Epithelial cell of proximal tubule (primary cell): ENCODE measurements at regions not wholly inside any gene's neighbourhood (a gene's known extent, or its start where the extent isn't known, plus 50 kb on each side); places are given as distances from the start of the nearest gene placed in this dataset.

ENCODE experiments used
- DNase-seq: peaks from one replicate; pipeline ENCODE4 v3.0.0-alpha.2; 2011; ENCODE audit warnings: low read depth
- H3K4me3 ChIP-seq: 2 replicates; pipeline ENCODE4 v1.5.1; 2011; ENCODE audit warnings: low read depth, mild to moderate bottlenecking, low read length
- TF ChIP-seq, protein P1 (sequence below): conservative IDR thresholded peaks from 2 replicates; pipeline ENCODE4 v1.5.1; 2012; ENCODE audit warnings: low read depth, mild to moderate bottlenecking, low read length

DNA sequence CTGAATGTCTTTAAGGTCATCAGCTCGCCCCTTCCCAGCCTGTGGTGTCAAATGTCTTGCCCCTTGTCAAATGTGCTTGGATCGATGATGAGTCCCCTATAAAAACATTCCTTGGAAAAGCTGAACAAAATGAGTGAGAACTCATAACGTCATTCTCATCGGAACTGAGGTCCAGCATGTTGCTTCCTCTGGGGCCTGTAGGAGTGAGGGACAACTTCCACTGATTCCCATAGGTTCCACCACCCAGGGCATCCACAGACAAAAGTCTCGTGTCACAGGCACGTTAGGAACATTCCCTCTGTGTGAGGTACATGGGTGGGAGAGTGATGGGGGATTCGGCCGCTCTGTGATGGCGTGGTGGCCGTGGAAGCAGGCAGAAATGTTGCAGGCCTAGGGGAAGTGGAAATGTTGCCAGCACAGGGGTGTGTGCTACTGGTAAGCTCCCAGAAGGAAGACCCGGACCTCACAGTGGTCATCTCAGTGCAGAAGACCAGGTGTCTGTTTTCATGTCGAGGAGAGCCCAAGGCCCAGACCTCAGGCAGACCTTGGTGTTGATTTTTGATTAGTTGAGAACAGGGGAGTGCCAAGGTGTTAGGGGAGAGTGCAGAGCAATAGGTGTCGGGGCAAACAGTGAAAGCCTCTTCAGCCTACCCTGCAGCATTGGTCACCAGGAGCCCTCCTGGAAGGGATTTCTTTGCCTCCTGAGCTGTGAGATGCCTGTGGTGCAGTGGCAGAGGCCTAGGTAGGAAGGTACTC is 96.8 kb downstream of the SNRPN start:
- TF ChIP-seq, protein P1, sequence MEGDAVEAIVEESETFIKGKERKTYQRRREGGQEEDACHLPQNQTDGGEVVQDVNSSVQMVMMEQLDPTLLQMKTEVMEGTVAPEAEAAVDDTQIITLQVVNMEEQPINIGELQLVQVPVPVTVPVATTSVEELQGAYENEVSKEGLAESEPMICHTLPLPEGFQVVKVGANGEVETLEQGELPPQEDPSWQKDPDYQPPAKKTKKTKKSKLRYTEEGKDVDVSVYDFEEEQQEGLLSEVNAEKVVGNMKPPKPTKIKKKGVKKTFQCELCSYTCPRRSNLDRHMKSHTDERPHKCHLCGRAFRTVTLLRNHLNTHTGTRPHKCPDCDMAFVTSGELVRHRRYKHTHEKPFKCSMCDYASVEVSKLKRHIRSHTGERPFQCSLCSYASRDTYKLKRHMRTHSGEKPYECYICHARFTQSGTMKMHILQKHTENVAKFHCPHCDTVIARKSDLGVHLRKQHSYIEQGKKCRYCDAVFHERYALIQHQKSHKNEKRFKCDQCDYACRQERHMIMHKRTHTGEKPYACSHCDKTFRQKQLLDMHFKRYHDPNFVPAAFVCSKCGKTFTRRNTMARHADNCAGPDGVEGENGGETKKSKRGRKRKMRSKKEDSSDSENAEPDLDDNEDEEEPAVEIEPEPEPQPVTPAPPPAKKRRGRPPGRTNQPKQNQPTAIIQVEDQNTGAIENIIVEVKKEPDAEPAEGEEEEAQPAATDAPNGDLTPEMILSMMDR, result no peak
- no peak for DNase-seq
- H3K4me3 ChIP-seq, result no peak overlapping the region

DNA sequence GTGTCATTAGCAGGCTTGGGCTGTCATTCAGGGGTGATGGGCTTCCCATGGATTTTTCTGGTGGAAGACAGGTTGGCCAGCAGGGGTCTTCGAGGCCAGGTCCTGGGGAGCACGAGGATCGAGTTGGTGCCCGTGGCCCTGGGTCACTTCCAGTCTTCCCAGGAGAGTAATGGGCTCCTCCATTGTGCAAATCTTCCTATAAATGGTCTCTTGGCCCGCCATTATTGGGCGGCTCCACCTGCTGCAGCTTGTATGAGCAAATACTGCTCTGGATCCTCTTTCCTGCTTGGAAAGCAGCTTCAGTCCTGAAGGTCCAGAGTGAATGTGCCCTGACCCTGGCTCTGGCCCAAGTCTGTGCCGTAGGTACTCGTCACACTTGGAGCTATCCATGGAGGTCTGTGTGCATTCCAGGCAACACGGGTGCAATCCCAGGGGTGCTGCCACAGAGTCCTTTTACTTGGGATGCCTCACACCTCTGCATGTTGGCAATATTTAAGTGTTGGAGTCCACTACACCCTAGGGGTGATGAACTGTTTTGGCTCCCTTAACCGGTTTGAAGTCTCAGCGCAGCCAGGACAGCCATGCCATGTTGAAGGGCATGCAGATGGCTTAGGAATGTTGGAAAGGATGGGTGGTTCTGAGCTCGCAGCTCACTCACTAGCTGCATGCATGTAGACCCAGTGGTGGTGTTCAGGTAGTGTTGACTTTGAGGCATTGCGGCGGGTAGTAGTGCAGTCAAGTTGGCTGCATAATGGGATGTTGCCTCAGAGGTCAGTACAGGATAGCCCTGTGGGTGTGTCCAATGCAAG is 97.6 kb downstream of the SNRPN start:
- no peak overlapping the region for H3K4me3 ChIP-seq
- TF ChIP-seq, protein P1, result no peak
- DNase-seq, result no peak

DNA sequence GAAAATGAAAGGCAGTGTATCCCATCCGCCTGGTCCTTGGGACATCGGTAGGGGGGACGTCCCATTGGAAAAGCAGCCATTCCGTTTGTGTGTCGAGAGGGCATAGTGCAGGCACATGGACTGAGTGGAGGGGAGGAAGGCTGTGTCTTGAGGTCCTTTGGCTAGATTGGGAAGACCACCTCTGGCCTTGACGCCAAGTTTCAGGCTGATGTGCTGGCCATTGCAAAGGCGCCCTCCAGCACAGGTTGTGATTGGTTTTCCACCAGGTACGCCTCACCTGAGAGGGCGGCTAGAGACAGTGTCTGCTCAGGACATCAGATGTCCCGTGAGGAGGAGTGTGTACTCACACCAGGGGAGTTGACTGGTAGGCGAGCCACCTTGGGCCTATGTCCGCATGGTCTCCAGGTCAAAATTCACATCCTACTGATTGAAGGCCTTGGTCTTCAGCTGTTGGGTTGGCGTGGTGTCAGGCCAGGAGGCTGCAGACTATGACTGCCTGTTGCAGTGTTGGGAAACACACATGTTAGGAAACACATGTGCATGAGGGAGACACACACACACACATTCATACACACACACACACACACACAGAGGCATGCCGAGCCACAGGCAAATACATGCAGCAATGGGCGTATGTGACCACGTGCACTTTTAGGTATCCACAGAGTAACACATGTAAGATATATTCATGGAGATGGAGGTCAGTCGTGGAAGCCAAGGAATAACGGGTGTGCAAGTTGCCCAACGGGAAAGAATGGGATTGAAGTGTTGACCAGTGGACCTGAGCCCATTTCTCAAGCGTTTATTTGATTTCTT is 98.4 kb downstream of the SNRPN start:
- DNase-seq, result no peak
- TF ChIP-seq, protein P1, result no peak

DNA sequence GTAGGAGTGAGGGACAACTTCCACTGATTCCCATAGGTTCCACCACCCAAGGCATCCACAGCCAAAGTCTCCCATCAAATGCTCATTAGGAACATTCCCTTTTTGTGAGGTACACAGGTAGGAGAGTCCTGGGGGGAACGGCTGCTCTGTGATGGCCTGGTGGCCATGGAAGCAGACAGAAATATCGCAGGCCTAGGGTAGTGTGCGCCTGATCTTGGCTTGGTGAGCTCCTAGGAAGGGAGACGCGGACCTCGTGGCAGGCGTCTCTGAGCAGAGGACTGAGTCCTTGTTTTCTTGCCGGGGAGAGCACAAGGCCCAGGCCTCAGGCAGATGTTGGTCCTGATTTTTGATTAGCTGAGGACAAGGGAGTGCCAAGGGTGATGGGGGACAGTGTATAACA is 99.5 kb downstream of the SNRPN start:
- no peak for DNase-seq
- H3K4me3 ChIP-seq, result no peak overlapping the region
- TF ChIP-seq, protein P1, result no peak

More for the DNA sequence above, 98.4 kb downstream of the SNRPN start:
- no peak overlapping the region for H3K4me3 ChIP-seq

DNA sequence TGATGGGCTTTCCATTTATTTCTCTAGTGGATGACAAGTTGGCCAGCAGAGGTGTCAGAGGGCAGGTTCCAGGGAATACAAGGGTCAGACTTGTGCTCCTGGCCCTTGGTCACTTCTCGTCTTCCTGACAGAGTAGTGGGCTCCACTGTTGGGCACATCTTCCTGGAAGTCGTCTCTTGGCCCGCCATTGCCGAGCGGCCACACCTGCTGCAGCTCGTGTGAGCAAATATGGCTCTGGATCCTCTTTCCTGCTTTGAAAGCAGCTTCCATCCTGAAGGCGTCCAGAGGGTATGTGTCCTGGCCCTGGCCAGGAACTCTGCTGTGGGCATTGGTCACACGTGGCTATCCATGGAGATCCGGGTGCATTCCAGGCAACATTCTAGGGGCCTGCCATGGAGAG is 100.2 kb downstream of the SNRPN start:
- no peak for DNase-seq
- TF ChIP-seq, protein P1, result no peak
- H3K4me3 ChIP-seq, result no peak overlapping the region

DNA sequence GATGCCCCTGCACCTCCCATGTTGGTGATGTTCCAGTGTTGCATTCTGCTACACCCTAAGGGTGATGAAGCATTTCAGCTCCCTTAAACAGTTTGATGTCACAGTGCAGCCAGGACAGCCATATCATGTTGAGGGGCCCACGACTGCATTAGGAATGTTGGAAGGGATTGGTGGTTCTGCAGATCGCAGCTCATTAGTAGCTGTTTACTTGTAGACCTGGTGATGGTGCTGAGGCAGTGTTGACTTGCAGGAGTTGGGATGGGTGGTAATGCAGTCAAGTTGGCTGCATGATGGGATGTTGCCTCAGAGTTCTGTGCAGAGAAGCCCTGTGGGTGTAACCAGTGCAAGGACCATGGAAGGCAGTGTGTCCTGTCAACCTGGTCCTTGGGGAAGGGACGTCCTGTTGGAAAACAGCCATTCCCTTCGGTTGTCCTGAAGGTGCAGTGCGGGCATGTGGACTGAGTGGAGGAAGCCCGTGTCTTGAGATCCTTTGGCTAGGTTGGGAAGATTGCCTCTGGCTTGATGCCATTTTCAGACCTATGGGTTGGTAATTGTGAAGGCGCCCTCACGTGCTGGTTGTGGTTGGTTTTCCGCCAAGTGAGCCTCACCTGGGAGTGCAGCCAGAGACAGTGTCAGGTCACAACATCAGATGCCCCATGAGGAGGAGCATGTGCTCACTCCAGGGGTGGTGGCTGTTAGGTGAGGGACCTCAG is 100.7 kb downstream of the SNRPN start:
- TF ChIP-seq, protein P1, result no peak
- no peak overlapping the region for H3K4me3 ChIP-seq
- DNase-seq, result no peak
